GM23248 (cell line): ENCODE measurements at regions not wholly inside any gene's neighbourhood (a gene's known extent, or its start where the extent isn't known, plus 50 kb on each side); places are given as distances from the start of the nearest gene placed in this dataset.

Experiments used
- DNase-seq: peaks from one replicate; pipeline ENCODE4 v3.0.0-alpha.2; 2015
- H2AFZ ChIP-seq: fragments of 200-600 bp; sonication (generic); 2 replicates; pipeline ENCODE4 v1.6.1; 2016; ENCODE audit warnings: antibody characterized with exemption
- H3F3A ChIP-seq: fragments of 200-600 bp; sonication (generic); 2 replicates; pipeline ENCODE4 v1.6.1; 2016; ENCODE audit warnings: mild to moderate bottlenecking, antibody characterized with exemption, mixed run types; ENCODE audit not compliant: insufficient read depth
- H3K27ac ChIP-seq: fragments of 200-600 bp; sonication (generic); 2 replicates; pipeline ENCODE4 v1.5.1; 2016; ENCODE audit warnings: mild to moderate bottlenecking
- H3K27me3 ChIP-seq: fragments of 200-600 bp; sonication (generic); replicated peaks from 2 replicates; pipeline ENCODE4 v1.6.1; 2016; ENCODE audit warnings: mild to moderate bottlenecking; ENCODE audit not compliant: insufficient read depth
- H3K36me3 ChIP-seq: fragments of 200-600 bp; sonication (generic); 2 replicates; pipeline ENCODE4 v1.6.1; 2016; ENCODE audit warnings: low read depth, mild to moderate bottlenecking
- H3K4me1 ChIP-seq: fragments of 200-600 bp; sonication (generic); 2 replicates; pipeline ENCODE4 v1.6.1; 2016; ENCODE audit warnings: mild to moderate bottlenecking; ENCODE audit not compliant: insufficient read depth
- H3K4me2 ChIP-seq: fragments of 200-600 bp; sonication (generic); one replicate; pipeline ENCODE4 v1.6.1; 2016; ENCODE audit warnings: mild to moderate bottlenecking; ENCODE audit not compliant: unreplicated experiment
- H3K4me3 ChIP-seq: fragments of 200-600 bp; sonication (generic); 2 replicates; pipeline ENCODE4 v1.5.1; 2016; ENCODE audit warnings: mild to moderate bottlenecking
- H3K79me2 ChIP-seq: fragments of 200-600 bp; sonication (generic); 2 replicates; pipeline ENCODE4 v1.6.1; 2016; ENCODE audit warnings: mild to moderate bottlenecking; ENCODE audit not compliant: insufficient read depth
- H3K9ac ChIP-seq: fragments of 200-600 bp; sonication (generic); 2 replicates; pipeline ENCODE4 v1.6.1; 2016; ENCODE audit warnings: mild to moderate bottlenecking
- H3K9me2 ChIP-seq: fragments of 200-600 bp; sonication (generic); 2 replicates; pipeline ENCODE4 v1.6.1; 2016; ENCODE audit warnings: mixed run types, mild to moderate bottlenecking, moderate library complexity; ENCODE audit not compliant: insufficient read depth
- H3K9me3 ChIP-seq: fragments of 200-600 bp; sonication (generic); one replicate; pipeline ENCODE4 v1.6.1; 2017; ENCODE audit warnings: low read depth
- H4K20me1 ChIP-seq: fragments of 200-600 bp; sonication (generic); 2 replicates; pipeline ENCODE4 v1.6.0; 2016; ENCODE audit not compliant: insufficient read depth
- EZH2 ChIP-seq: fragments of 200-600 bp; sonication (generic); IDR thresholded peaks from 2 replicates; pipeline ENCODE4 v1.6.1; 2018; ENCODE audit warnings: antibody characterized with exemption, mild to moderate bottlenecking; ENCODE audit not compliant: insufficient read depth, poor library complexity, severe bottlenecking
- EZH2phosphoT487 ChIP-seq: fragments of 200-600 bp; sonication (generic); IDR thresholded peaks from 2 replicates; pipeline ENCODE4 v1.6.1; 2018; ENCODE audit warnings: antibody characterized with exemption, moderate library complexity, mild to moderate bottlenecking, low read depth; ENCODE audit not compliant: insufficient read depth
- WGBS, 2 experiments: methylation state at CpG; one replicate each; pipeline ENCODE4 v1.1.6; 2015 to 2017; ENCODE audit warnings: low lambda C conversion rate in 2 of 2, low coverage in 1 of 2; ENCODE audit errors: missing lambda C conversion rate in 2 of 2; 5-methylcytosine and 5-hydroxymethylcytosine counted together
- in situ Hi-C: fragments of 300-500 bp; cut with MboI; formaldehyde crosslinking; loops from 2 replicates; pipeline ENCODE4 v1.15.0; 2020

DNA sequence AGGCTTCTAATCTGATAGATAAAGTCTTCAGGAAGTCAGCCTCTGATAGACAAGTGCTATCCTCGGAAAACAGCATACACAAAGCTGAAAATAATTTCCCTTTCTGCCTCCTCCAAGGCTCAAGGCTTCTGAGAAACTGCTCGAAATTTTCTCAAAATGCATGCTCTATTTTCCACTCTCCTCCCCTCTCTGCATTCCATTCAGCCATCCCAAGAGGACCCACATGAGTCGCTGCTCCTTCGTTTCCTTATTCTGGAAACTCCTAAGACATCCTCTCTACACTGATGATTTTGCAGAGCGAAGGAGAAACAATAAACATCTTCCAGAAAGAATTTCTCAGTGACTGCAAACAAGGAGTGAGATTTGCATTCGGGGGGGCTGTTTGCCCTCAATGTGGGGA lies 92.2 kb upstream of the SFSWAP start:
- no peaks in the 10 kb centered on the region for H3K9me3 ChIP-seq
- no peak overlapping the region for H2AFZ ChIP-seq
- H3K9me2 ChIP-seq, result no peaks in the 10 kb centered on the region
- H3K9ac ChIP-seq, result no peak overlapping the region
- no peak overlapping the region for H3K27ac ChIP-seq
- no peak overlapping the region for H3K4me2 ChIP-seq
- TF ChIP-seq EZH2 (no peak), EZH2phosphoT487 (no peak)
- DNase-seq, result no peak
- H3K27me3 ChIP-seq, result peaks cover 5% of the 10 kb centered on the region; the same call in 1 of the 2 replicates
- H3K4me1 ChIP-seq, result no peaks in the 10 kb centered on the region
- no peaks in the 10 kb centered on the region for H3F3A ChIP-seq
- H3K36me3 ChIP-seq, result no peaks in the 10 kb centered on the region
- no peaks in the 10 kb centered on the region for H3K79me2 ChIP-seq
- WGBS, 2 experiments, result 18 to 20% methylated on average over 6 of the region's 6 CpGs
- no peak overlapping the region for H3K4me3 ChIP-seq
- no peaks in the 10 kb centered on the region for H4K20me1 ChIP-seq
- in situ Hi-C loops, result no loop called here

DNA sequence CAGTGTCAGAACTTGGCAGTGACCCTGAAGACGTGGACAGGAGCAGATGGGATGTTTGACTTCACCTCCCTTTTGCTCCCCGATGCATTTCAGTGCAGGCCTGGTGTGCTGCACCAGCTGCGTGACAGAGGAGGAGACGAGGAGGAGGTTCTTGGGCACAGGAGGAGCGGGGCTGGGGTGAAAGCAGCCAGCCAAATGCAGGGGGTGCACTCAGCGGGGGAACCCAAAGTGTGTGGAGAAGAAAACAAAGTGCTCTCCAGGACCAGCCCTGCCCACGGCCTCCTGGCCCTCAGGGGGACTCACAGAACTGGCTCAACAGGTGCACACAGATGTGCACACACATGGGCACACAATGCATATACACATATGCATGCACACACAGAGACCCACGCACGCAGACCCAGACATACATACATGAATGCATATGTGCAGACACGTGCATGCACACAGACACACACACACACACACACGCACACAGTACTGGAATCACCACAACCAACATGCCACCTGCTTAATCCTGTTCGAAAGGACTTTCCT lies 91.7 kb upstream of the SFSWAP start:
- Histone ChIP-seq H4K20me1 (no peaks in the 10 kb centered on the region), H3K9me3 (no peaks in the 10 kb centered on the region), H3K9me2 (no peaks in the 10 kb centered on the region), H3K27me3 (peaks cover 5% of the 10 kb centered on the region; the same call in 1 of the 2 replicates), H3K27ac (no peak overlapping the region), H3K4me2 (no peak overlapping the region), H3K4me1 (no peaks in the 10 kb centered on the region), H3K79me2 (no peaks in the 10 kb centered on the region), H3K36me3 (no peaks in the 10 kb centered on the region), H3K9ac (no peak overlapping the region), H2AFZ (no peak overlapping the region), H3F3A (no peaks in the 10 kb centered on the region), H3K4me3 (no peak overlapping the region)
- in situ Hi-C loops, result no loop called here
- WGBS, 2 experiments, result 26 to 34% methylated on average over 12 of the region's 12 CpGs
- no peak for DNase-seq
- no peak for TF ChIP-seq EZH2phosphoT487
- no peak for TF ChIP-seq EZH2

DNA sequence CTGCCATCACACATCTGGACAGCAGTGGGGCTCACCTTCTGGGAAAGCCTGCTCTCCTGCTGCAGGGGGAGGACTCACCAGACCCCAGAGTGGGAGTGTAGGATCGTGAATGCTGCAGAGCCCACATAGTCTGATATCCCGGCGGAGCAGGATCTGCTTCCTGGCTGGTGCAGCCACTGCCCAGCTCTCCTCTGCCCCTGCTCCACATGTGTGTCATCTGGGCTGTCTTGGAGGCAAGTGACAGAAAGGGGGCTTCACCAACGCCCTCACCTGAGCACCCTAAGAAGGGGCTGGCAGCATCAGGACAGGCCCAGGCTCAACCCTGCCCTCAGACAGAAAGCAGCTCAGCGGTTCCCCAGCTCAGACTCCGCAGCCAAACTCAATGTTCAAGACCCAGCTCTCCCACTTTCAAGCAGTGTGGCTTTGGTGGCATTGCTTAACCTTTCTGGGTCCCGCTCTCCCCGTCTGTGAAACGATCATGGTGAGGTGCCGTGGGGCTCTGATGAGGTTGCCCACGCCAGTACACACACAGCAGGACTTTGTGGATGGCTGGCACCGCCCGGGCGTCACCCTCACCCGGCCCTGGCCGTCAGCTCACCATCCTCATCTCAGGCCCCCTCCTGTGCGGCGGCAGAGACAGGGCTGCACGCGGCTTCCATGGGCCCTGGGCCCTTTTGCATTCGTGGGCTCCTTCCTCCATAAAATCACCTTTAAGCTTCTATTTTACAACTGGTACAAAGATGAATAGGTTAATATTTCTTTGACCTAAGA lies 91.0 kb upstream of the SFSWAP start:
- Histone ChIP-seq H3K4me1 (no peaks in the 10 kb centered on the region), H3K79me2 (no peaks in the 10 kb centered on the region), H3K9ac (no peak overlapping the region), H2AFZ (no peak overlapping the region), H3K9me2 (no peaks in the 10 kb centered on the region), H3K4me2 (no peak overlapping the region), H3K9me3 (no peaks in the 10 kb centered on the region), H3F3A (no peaks in the 10 kb centered on the region), H3K27me3 (peaks cover 5% of the 10 kb centered on the region; the same call in 1 of the 2 replicates), H4K20me1 (no peaks in the 10 kb centered on the region), H3K4me3 (no peak overlapping the region), H3K27ac (no peak overlapping the region), H3K36me3 (no peaks in the 10 kb centered on the region)
- DNase-seq, result no peak
- TF ChIP-seq EZH2phosphoT487, result no peak
- TF ChIP-seq EZH2, result no peak
- in situ Hi-C loops, result no loop called here
- WGBS, 2 experiments, result 60 to 63% methylated on average over 21 of the region's 21 CpGs

DNA sequence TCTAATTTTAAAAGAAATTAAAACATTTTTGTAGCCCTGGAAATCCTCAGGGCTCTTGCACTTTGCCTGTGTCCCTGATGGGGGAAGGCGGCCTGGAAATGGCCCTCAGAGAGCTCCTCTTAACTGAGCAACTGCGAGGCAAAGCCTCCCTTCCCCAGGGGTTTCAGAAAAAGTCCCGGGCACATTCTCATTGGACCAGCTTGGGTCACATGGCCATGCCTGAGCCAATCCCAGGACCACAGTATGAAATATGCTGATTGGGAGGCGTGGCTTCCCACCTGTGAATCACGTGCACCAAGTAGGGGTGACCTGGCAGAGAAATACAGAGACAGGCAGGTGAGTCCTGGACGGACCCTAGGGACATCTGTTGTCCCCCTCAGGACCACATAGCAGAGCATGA lies 90.4 kb upstream of the SFSWAP start:
- no peak overlapping the region for H3K4me3 ChIP-seq
- H3K36me3 ChIP-seq, result no peaks in the 10 kb centered on the region
- no peaks in the 10 kb centered on the region for H3F3A ChIP-seq
- no peaks in the 10 kb centered on the region for H4K20me1 ChIP-seq
- WGBS, 2 experiments, result 55 to 60% methylated on average over 6 of the region's 6 CpGs
- no peak overlapping the region for H3K4me2 ChIP-seq
- in situ Hi-C loops, result no loop called here
- no peak for DNase-seq
- H3K4me1 ChIP-seq, result no peaks in the 10 kb centered on the region
- H3K9ac ChIP-seq, result no peak overlapping the region
- no peak for TF ChIP-seq EZH2
- TF ChIP-seq EZH2phosphoT487, result no peak
- H3K9me3 ChIP-seq, result no peaks in the 10 kb centered on the region
- H2AFZ ChIP-seq, result no peak overlapping the region
- H3K27me3 ChIP-seq, result peaks cover 5% of the 10 kb centered on the region; the same call in 1 of the 2 replicates
- H3K9me2 ChIP-seq, result no peaks in the 10 kb centered on the region
- no peak overlapping the region for H3K27ac ChIP-seq
- no peaks in the 10 kb centered on the region for H3K79me2 ChIP-seq
